Hematopoietic multipotent progenitor cell treated with erythropoietin and hydrocortisone succinate and interleukin-3 and kit ligand, for 8 days (in vitro differentiated cells): ENCODE measurements at regions not wholly inside any gene's neighbourhood (a gene's known extent, or its start where the extent isn't known, plus 50 kb on each side); places are given as distances from the start of the nearest gene placed in this dataset.
"Not testable (repeated sequence)": the region's sequence is repeated elsewhere in the genome, so short reads cannot be mapped to it uniquely, and the experiment has no call there.

Source experiments
- DNase-seq: peaks from one replicate; pipeline ENCODE4 v3.0.0-alpha.2; 2015

DNA sequence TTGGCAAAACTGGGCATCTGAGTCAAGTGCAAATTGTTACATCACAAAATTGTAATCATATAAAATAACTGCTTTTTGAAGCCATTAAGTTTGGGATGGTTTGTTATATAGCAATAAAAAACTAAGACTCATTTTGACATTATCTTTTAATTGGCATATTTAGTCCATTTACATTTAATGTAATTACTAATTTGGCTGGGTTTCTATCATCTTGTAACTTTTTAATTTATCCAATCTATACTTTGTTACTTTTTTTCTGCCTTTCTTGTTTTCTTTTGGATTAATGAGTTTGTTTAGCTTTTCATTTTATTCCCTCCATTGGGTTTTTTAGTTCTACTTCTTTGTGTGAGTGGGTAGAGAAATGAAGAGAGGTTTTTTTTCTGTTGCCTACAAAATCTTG, 76.3 kb downstream of the DRAM2 start:
- no peak for DNase-seq

DNA sequence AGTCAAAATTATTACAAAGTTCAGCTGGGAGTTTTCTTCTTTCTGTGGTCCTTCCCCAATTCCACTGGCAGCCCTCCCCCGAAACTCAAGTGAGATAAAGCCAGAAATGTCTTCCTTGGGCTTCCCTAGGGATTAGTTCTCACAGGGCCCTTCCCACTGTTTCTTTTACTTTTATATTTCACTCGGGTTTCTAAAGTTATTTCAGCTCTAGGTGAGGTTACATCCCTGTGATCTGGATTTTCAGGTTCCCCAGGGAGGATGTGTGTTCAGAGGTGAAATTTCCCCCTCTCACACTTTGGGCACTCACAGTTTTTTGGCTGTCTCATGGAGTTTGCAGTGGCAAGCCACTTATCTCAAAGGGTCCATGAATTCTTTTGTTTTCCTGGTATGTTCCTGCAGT, 77.3 kb downstream of the DRAM2 start:
- DNase-seq: no peak

DNA sequence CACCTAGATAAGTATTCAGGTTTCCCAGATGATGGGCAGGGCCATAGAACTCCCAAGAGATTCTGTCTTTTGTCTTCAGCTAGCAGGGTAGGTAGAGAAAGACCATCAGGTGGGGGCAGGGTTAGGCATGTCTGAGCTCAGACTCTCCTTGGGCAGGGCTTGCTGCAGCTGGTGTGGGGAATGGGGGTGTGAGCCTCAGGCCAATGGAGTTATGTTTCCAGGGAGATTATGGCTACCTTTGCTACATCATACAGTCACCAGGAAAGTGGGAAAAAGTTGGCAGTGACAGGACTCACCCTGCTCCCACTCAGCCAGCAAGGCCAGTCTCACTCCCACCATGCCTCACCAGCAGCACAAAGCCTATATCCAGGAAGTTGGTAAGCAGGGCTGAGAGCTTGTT, 77.8 kb downstream of the DRAM2 start:
- DNase-seq: no peak

DNA sequence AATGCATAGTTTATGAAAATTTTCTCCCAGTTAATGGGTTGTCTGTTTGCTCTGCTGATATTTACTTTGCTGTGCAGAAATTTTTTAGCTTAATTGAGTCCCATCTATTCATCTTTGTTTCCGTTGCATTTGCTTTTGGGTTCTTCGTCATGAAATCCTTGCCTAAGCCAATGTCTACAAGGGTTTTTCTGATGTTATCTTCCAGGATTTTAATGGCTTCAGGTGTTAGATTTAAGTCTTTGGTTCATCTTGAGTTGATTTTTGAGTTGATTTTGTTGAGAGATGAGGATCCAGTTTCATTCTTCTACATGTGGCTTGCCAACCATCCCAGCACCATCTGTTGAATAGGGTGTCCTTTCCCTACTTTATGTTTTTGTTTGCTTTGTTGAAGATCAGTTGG, 85.2 kb downstream of the DRAM2 start:
- no peak for DNase-seq

DNA sequence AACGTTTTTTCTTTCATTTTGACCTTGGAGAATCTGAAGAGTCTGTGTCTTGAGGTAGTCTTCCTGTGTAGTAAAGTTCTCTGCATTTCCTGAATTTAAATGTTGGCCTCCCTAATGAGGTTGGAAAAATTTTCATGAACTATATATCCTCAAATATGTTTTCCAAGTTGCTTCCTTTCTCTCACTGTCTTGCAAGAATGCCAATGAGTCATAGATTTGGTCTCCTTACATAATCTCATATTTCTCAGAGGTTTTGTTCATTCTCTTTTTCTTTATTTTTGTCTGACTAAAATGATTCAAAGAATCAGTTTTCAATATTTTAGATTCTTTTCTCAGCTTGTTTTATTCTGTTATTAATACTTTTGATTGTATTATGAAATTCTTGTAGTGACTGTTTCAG, 87.6 kb downstream of the DRAM2 start:
- no peak for DNase-seq

DNA sequence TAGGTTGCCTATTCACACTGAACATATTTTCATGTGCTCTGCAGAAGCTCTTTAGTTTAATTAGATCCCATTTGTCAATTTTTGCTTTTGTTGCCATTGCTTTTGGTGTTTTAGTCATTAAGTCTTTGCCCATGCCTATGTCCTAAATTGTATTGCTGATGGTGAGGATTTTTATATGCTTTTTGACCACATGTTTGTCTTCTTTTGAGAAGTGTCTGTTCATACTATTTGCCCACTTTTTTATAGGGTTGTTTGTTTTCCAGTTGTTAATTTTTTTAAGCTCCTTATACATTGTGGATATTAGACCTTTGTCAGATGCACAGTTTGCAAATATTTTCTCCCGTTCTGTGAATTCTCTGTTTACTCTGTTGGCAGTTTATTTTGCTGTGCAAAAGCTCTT, 84.5 kb upstream of the LRIF1 start:
- not testable (repeated sequence) for DNase-seq

DNA sequence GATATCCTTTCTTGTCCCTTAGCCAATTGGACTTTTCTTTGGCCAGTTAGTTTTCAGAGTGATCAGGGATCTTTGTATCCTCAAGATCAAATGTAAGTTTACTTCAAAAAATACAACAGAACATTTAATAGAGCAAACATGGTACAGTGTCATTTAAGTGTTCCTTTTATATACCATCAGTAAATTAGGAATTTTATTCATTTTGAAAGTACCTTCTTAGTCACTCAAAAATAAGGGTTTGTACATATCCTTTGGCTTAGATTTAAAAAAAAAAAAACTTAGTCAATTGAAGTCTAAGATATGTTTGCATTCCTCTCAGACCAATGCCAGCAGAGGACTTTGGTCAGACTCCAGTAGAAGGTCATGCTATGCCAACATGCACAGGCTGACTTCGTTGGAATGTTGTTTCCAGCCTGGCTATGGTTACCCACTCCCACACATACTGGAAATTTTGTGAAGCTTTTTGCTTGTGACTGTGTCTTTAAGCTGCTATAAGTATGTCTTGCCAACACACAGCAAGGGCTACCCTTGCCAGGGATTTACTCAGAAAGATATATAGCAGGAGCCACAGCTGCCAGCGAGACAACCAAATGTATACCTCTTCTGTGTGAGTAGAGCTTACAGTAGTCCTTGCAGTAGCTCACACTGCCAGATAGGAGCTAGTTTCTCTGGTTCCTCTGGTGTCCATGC, 81.5 kb upstream of the LRIF1 start:
- DNase-seq: no peak

DNA sequence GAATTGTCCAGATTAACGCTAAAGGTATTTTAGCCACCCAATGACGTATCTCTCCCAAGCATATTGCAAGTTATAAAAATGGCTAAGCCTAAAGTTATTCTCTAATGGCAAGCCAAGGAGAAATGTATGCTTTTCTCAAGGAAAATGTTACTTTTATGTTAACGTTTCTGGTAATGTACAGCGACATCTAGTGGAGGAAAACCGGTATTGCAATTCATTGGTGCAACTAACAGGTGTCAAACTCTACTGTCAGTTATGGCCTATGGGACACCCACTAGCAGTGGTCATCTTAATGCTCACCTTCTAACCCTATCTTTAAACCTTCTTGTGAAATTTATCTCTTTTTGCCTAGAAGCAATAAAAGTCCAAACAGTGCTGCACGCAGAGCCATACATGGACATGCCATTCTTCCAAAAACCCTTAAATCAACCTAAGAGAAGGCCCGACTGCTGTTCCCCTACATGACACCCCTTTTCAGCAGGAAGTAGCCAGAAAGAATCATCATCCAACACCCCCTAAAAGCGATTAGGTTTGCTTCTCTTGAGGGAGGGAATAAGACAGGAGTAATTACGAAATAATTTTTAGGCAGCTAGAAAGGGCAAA, 68.7 kb upstream of the LRIF1 start:
- DNase-seq: peak; percentile 71

DNA sequence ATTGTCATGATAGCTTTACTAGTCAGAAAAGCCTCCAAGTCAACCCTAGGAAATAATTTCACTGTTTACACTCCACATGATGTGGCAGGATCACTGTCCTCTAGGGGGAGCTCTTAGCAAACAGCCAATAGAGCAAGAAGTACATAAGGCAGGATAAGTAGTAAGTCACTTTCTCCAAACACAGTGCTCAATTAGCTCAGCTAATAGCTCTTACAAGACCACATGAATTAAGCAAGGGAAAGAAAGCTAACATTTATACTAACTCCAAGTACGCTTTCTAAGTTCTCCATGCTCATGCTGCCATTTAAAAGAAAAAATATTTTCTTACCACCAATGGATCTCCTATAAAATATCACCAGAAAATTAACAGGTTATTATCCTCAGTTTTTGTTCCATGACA, 66.9 kb upstream of the LRIF1 start:
- DNase-seq: peak; percentile 85

DNA sequence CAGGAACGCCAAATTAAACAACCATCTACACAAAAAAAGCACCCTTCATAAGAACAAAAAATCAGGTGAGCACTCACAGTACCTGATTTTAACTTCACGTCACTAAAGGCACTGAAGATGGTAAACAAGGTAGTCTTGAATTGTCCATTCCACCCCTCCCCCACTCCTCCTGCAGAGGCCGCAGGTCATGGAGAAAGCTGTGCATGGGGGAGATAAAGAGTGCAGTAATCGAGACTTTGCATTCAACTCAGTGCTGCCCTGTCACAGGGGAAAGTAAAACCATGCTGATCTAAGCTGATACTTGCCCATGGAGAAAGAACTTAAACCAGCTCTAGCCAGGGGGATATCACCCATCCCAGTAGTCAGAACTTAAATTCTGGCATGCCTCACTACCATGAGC, 61.4 kb upstream of the LRIF1 start:
- DNase-seq: no peak

DNA sequence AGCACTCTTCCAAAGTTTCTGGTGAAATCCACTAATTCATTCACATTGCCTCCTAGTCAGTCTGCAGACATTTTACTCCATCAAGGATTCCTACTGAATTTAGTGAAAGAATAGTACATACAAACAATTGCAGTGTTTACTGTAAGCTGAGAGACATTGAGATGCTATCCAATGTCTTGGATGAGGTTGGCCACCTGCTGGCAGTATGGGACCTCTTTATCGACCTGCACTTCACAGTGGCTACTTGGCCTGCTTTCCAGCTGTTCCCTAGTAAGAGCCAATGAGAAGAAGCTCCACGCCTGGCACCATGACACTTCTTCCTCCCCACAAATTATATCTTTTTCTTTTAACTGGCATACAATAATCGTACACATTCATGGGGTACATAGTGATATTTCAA, 51.5 kb upstream of the LRIF1 start:
- no peak for DNase-seq
